ENCODE measurements at regions not wholly inside any gene's neighbourhood (a gene's known extent, or its start where the extent isn't known, plus 50 kb on each side); places are given as distances from the start of the nearest gene placed in this dataset.

- TF ChIP-seq CTCF (conservative IDR thresholded peaks at IDR 0.05) (no peak), ZFX (IDR thresholded peaks at IDR 0.05) (no peak)
These were observed 305.0 kb downstream of the WDR72 start for GRCh38 chr15:53454535-53454842.

Measured in C4-2B (cell line).